PC-3 (cell line): ENCODE measurements at regions not wholly inside any gene's neighbourhood (a gene's known extent, or its start where the extent isn't known, plus 50 kb on each side); places are given as distances from the start of the nearest gene placed in this dataset.

Experiments used
- ATAC-seq: fragments of 200-7000 bp; cut with Tn5 transposase; 2 replicates; pipeline ENCODE4 v1.9.1; 2020; ENCODE audit warnings: mild to moderate bottlenecking, moderate library complexity
- BruUV-seq: library from RNA; stranded (reverse); fragments of 400-500 nt; replicated peaks from 2 replicates; lab custom pipeline; 2021; lab: Mats Ljungman, UMichigan
- CTCF ChIA-PET: fragments of 300-600 bp; sonication (Branson Sonifier 250); formaldehyde crosslinking; loops from one replicate; lab custom pipeline; 2022; ENCODE audit warnings: antibody characterized with exemption; lab: Charles Lee
- POLR2A ChIA-PET: fragments of 300-600 bp; sonication (Branson Sonifier 250); formaldehyde crosslinking; loops from one replicate; lab custom pipeline; 2022; ENCODE audit warnings: antibody characterized with exemption; ENCODE audit not compliant: unreplicated experiment; lab: Charles Lee
- DNase-seq: peaks from one replicate; pipeline ENCODE4 v3.0.0-alpha.2; 2015
- H2AFZ ChIP-seq: fragments of 300-600 bp; sonication (generic); 2 replicates; pipeline ENCODE4 v1.6.0; 2016; ENCODE audit warnings: antibody characterized with exemption, low read length
- H3F3A ChIP-seq: fragments of 300-600 bp; sonication (generic); one replicate; pipeline ENCODE4 v1.6.0; 2017; ENCODE audit warnings: antibody characterized with exemption, low read length, control low read depth, mild to moderate bottlenecking; ENCODE audit not compliant: unreplicated experiment
- H3K27ac ChIP-seq: fragments of 300-600 bp; sonication (generic); 2 replicates; pipeline ENCODE4 v1.5.1; 2016; ENCODE audit warnings: mild to moderate bottlenecking, low read length
- H3K27me3 ChIP-seq: fragments of 300-600 bp; sonication (generic); 2 replicates; pipeline ENCODE4 v1.6.1; 2016; ENCODE audit warnings: low read length, mixed read lengths
- H3K36me3 ChIP-seq: fragments of 300-600 bp; sonication (generic); 2 replicates; pipeline ENCODE4 v1.6.1; 2016; ENCODE audit warnings: low read depth, mixed run types, low read length, mixed read lengths
- H3K4me1 ChIP-seq: fragments of 300-600 bp; sonication (generic); 2 replicates; pipeline ENCODE4 v1.5.1; 2016; ENCODE audit warnings: low read length; ENCODE audit not compliant: insufficient read depth
- H3K4me2 ChIP-seq: fragments of 300-600 bp; sonication (generic); 2 replicates; pipeline ENCODE4 v1.6.0; 2016; ENCODE audit warnings: low read length
- H3K4me3 ChIP-seq: fragments of 300-600 bp; sonication (generic); 2 replicates; pipeline ENCODE4 v1.5.1; 2016; ENCODE audit warnings: mild to moderate bottlenecking, low read length, mixed read lengths
- H3K79me2 ChIP-seq: fragments of 300-600 bp; sonication (generic); 2 replicates; pipeline ENCODE4 v1.6.1; 2017; ENCODE audit warnings: low read length, mixed read lengths
- H3K9ac ChIP-seq: fragments of 300-600 bp; sonication (generic); 2 replicates; pipeline ENCODE4 v1.6.0; 2016; ENCODE audit warnings: mild to moderate bottlenecking, low read length
- H3K9me2 ChIP-seq: fragments of 300-600 bp; sonication (generic); replicated peaks from 2 replicates; pipeline ENCODE4 v1.6.1; 2016; ENCODE audit warnings: mixed run types, low read length, mixed read lengths
- H3K9me3 ChIP-seq: fragments of 300-600 bp; sonication (generic); 2 replicates; pipeline ENCODE4 v1.6.1; 2016; ENCODE audit warnings: low read length, mixed read lengths
- H4K20me1 ChIP-seq: fragments of 300-600 bp; sonication (generic); 2 replicates; pipeline ENCODE4 v1.6.1; 2016; ENCODE audit warnings: low read length, mixed read lengths
- EZH2 ChIP-seq: fragments of 300-600 bp; sonication (generic); IDR thresholded peaks from one replicate; pipeline ENCODE4 v1.6.1; 2017; ENCODE audit warnings: antibody characterized with exemption, mild to moderate bottlenecking, low read length; ENCODE audit not compliant: unreplicated experiment
- EZH2phosphoT487 ChIP-seq: fragments of 300-600 bp; sonication (generic); IDR thresholded peaks from 2 replicates; pipeline ENCODE4 v1.6.1; 2018; ENCODE audit warnings: mild to moderate bottlenecking, antibody characterized with exemption, low read length, borderline replicate concordance
- intact Hi-C: fragments of 100-400 bp; cut with micrococcal nuclease; formaldehyde crosslinking; loops from 2 replicates; pipeline ENCODE4 v1.9.0; 2023
- TF ChIP-seq, protein P1 (sequence below): fragments of 300-600 bp; sonication (generic); conservative IDR thresholded peaks from 2 replicates; pipeline ENCODE4 v1.5.1; 2017; ENCODE audit warnings: antibody characterized with exemption, low read depth, mild to moderate bottlenecking, low read length

DNA sequence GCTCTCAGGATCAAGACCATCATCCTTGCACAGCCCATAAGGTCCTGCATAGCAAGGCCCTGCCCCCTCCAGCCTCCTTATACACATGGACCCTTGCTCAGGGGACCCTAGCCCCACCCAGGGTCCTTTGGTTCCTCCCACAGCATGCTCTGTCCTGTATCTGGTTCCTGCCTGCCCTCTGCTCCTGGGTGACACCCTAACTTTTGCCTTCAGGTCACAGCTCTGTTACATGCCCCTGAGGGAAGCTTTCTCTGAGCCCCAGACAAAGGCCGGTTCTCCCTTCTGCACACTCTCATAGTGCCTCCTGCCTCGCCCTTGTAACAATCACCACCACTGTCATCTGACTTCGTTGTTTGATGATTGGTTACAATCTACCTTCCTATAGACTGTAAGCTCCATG is 204.8 kb downstream of the SMAD2 start:
- intact Hi-C loops, result no loop called here
- ATAC-seq (no peak), DNase-seq (no peak)
- Histone ChIP-seq H3K4me2 (no peak overlapping the region), H4K20me1 (no peaks in the 10 kb centered on the region), H3F3A (no peaks in the 10 kb centered on the region), H3K9me2 (no peaks in the 10 kb centered on the region), H3K36me3 (no peaks in the 10 kb centered on the region), H3K27ac (no peak overlapping the region), H3K4me3 (no peak overlapping the region), H3K9me3 (no peaks in the 10 kb centered on the region), H3K27me3 (no peaks in the 10 kb centered on the region), H3K79me2 (no peaks in the 10 kb centered on the region), H2AFZ (no peak overlapping the region), H3K4me1 (no peaks in the 10 kb centered on the region), H3K9ac (no peak overlapping the region)
- BruUV-seq, result no TSS peak
- CTCF ChIA-PET, result no interaction called here
- POLR2A ChIA-PET, result no interaction called here
- TF ChIP-seq EZH2, result no peak
- no peak for TF ChIP-seq EZH2phosphoT487
- TF ChIP-seq, protein P1, sequence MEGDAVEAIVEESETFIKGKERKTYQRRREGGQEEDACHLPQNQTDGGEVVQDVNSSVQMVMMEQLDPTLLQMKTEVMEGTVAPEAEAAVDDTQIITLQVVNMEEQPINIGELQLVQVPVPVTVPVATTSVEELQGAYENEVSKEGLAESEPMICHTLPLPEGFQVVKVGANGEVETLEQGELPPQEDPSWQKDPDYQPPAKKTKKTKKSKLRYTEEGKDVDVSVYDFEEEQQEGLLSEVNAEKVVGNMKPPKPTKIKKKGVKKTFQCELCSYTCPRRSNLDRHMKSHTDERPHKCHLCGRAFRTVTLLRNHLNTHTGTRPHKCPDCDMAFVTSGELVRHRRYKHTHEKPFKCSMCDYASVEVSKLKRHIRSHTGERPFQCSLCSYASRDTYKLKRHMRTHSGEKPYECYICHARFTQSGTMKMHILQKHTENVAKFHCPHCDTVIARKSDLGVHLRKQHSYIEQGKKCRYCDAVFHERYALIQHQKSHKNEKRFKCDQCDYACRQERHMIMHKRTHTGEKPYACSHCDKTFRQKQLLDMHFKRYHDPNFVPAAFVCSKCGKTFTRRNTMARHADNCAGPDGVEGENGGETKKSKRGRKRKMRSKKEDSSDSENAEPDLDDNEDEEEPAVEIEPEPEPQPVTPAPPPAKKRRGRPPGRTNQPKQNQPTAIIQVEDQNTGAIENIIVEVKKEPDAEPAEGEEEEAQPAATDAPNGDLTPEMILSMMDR, result no peak

DNA sequence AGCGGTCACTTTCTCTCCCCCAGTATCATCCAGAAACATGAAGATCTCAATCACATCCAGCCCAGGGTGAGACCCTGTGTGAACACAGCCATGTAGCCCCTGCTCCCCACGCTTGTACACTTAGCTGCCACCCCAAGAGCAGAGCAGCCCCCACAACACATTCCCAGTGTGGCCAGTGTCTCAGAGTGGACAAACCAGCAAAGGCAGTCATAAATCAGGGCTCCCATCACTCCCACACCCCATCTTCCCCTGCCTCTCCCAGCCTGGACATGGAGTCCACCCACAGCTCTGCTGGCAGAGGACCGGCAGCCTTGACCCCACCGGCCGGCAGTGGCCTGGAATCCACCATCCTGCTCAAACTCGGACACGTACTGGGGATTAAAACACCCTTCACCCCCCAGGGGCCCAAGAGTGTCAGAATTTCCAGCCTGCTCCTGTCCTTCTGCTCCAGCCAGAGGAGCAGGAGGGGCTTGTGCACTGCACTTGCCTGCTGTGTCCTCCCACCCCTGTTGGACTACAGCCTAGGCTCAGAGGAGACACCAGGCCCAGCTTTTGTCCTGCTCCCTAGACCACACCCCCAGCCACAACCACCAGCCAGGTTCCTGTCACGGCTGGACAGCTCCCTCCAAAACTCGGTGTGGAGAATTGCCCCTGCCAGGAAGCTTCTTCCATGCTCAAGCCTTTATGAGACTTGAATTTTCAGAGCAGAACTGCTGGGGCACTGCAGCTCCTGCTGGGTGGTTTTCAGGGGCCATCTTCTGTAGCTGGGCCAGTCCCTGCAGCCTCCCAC is 206.1 kb downstream of the SMAD2 start:
- DNase-seq (no peak), ATAC-seq (no peak)
- intact Hi-C loops, result no loop called here
- H3K9ac ChIP-seq, result no peak overlapping the region
- H3K36me3 ChIP-seq, result no peaks in the 10 kb centered on the region
- no peak overlapping the region for H3K4me2 ChIP-seq
- H3K9me3 ChIP-seq, result no peaks in the 10 kb centered on the region
- H3K27me3 ChIP-seq, result no peaks in the 10 kb centered on the region
- H4K20me1 ChIP-seq, result no peaks in the 10 kb centered on the region
- H2AFZ ChIP-seq, result no peak overlapping the region
- no peak overlapping the region for H3K27ac ChIP-seq
- H3F3A ChIP-seq, result no peaks in the 10 kb centered on the region
- BruUV-seq, result no TSS peak
- no peaks in the 10 kb centered on the region for H3K9me2 ChIP-seq
- ChIA-PET CTCF (no interaction called here), POLR2A (no interaction called here)
- TF ChIP-seq, protein P1, result no peak
- TF ChIP-seq EZH2, result no peak
- TF ChIP-seq EZH2phosphoT487, result no peak
- H3K79me2 ChIP-seq, result no peaks in the 10 kb centered on the region
- H3K4me1 ChIP-seq, result no peaks in the 10 kb centered on the region
- no peak overlapping the region for H3K4me3 ChIP-seq

DNA sequence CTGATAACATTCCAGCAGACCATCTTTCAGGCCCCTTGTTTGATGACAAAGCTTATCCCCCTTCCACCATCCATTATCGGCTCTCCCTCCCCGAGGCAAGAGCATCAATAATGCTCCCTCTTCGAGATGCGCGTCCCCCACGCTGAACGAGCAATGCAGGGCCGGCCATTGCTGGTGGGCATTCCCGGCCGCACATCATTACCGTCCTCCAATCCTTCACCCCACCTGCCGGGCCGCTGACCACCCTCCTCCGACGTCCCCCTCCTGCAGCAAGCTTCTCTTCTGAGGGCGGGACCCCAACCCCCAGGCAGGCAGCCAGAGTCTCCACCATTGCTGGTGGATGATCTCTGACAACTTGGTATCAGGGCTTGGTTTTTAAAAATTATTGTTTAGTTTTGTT is 208.6 kb downstream of the SMAD2 start:
- Histone ChIP-seq H3K4me2 (no peak overlapping the region), H3F3A (no peaks in the 10 kb centered on the region), H3K9ac (no peak overlapping the region), H2AFZ (no peak overlapping the region), H3K36me3 (no peaks in the 10 kb centered on the region), H3K4me3 (no peak overlapping the region), H3K27me3 (no peaks in the 10 kb centered on the region), H3K27ac (no peak overlapping the region), H3K9me3 (no peaks in the 10 kb centered on the region), H3K9me2 (no peaks in the 10 kb centered on the region), H4K20me1 (no peaks in the 10 kb centered on the region), H3K4me1 (no peaks in the 10 kb centered on the region), H3K79me2 (no peaks in the 10 kb centered on the region)
- no TSS peak for BruUV-seq
- intact Hi-C loops, result no loop called here
- POLR2A ChIA-PET, result no interaction called here
- TF ChIP-seq EZH2, result no peak
- TF ChIP-seq EZH2phosphoT487, result no peak
- TF ChIP-seq, protein P1, result no peak
- ATAC-seq (no peak), DNase-seq (no peak)
- CTCF ChIA-PET, result no interaction called here
